ENCODE measurements at regions not wholly inside any gene's neighbourhood (a gene's known extent, or its start where the extent isn't known, plus 50 kb on each side); places are given as distances from the start of the nearest gene placed in this dataset.

- TF ChIP-seq CTCF (conservative IDR thresholded peaks at IDR 0.05; ENCODE audit: control insufficient read depth, insufficient read depth, low read depth, low read length): no peak
- no peak for DNase-seq (ENCODE audit: low read depth)
- no peak overlapping the region for H3K4me3 ChIP-seq (ENCODE audit: control insufficient read depth, low read depth, low read length)
Measured at GRCh38 chr2:13093416-13093991, 376.8 kb downstream of the TRIB2 start.

GRCh38 chr2:13102397-13103063 lies 385.8 kb downstream of the TRIB2 start:
- no peak overlapping the region for H3K4me3 ChIP-seq (ENCODE audit: control insufficient read depth, low read depth, low read length)
- no peak for TF ChIP-seq CTCF (conservative IDR thresholded peaks at IDR 0.05; ENCODE audit: control insufficient read depth, insufficient read depth, low read depth, low read length)
- DNase-seq (ENCODE audit: low read depth): no peak

- no peak for TF ChIP-seq CTCF (conservative IDR thresholded peaks at IDR 0.05; ENCODE audit: control insufficient read depth, insufficient read depth, low read depth, low read length)
- DNase-seq (ENCODE audit: low read depth): no peak
- H3K4me3 ChIP-seq (ENCODE audit: control insufficient read depth, low read depth, low read length): no peak overlapping the region
Measured at GRCh38 chr2:13103151-13103550, 386.4 kb downstream of the TRIB2 start.

- no peak for TF ChIP-seq CTCF (conservative IDR thresholded peaks at IDR 0.05; ENCODE audit: control insufficient read depth, insufficient read depth, low read depth, low read length)
- DNase-seq (ENCODE audit: low read depth): no peak
- no peak overlapping the region for H3K4me3 ChIP-seq (ENCODE audit: control insufficient read depth, low read depth, low read length)
Measured at GRCh38 chr2:13103778-13104493, 387.2 kb downstream of the TRIB2 start.

GRCh38 chr2:13104723-13105122 lies 388.0 kb downstream of the TRIB2 start:
- no peak for DNase-seq (ENCODE audit: low read depth)
- H3K4me3 ChIP-seq (ENCODE audit: control insufficient read depth, low read depth, low read length): no peak overlapping the region
- no peak for TF ChIP-seq CTCF (conservative IDR thresholded peaks at IDR 0.05; ENCODE audit: control insufficient read depth, insufficient read depth, low read depth, low read length)

- DNase-seq (ENCODE audit: low read depth): no peak
- no peak for TF ChIP-seq CTCF (conservative IDR thresholded peaks at IDR 0.05; ENCODE audit: control insufficient read depth, insufficient read depth, low read depth, low read length)
- H3K4me3 ChIP-seq (ENCODE audit: control insufficient read depth, low read depth, low read length): no peak overlapping the region
Measured at GRCh38 chr2:13106302-13106701, 389.6 kb downstream of the TRIB2 start.

All from fibroblast of mammary gland (primary cell).